ENCODE measurements at regions not wholly inside any gene's neighbourhood (a gene's known extent, or its start where the extent isn't known, plus 50 kb on each side); places are given as distances from the start of the nearest gene placed in this dataset.

DNA sequence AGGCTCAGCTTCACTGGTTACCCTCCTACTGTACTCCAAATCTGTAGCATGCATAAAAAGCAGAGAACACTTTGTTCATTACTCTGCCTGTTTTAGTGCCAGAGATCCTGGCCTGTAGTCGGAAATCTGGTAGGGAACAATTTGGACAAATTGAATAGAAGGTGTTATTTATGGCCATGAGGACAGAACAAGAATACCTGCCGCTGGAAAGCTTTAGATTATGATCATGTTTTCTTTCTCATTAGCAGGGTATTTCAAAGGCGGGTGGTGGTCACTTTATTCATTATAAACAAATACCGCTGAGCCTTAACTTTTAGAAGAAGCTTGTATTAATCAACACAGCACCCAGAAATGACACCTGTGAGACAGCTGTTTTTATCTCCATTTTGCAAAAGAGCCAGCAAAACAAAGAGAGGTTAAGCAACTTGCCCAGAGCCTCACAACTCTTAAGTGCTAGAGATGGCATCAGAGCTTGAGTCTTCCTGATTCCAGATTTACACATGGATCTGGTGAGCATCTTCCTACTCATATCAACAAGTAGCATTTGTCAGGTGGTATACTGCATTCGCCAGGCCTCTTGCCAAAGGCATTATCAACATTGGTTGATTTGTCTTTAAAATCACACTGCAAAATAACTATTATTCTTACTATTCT lies 110.5 kb downstream of the LCA5 start:
- no peaks in the 10 kb centered on the region for H4K20me1 ChIP-seq (ENCODE audit: low read length)
- POLR2A ChIA-PET (ENCODE audit: unreplicated experiment): no interaction called here
- no peaks in the 10 kb centered on the region for H3K27me3 ChIP-seq (ENCODE audit: low read length)
- H3K4me1 ChIP-seq (ENCODE audit: insufficient read depth, low read length): peaks cover 7% of the 10 kb centered on the region
- TF ChIP-seq EZH2phosphoT487 (IDR thresholded peaks at IDR 0.05; ENCODE audit: borderline replicate concordance, low read length) (no peak), EZH2 (IDR thresholded peaks at IDR 0.05; ENCODE audit: low read length, unreplicated experiment) (no peak)
- TF ChIP-seq, protein P1, sequence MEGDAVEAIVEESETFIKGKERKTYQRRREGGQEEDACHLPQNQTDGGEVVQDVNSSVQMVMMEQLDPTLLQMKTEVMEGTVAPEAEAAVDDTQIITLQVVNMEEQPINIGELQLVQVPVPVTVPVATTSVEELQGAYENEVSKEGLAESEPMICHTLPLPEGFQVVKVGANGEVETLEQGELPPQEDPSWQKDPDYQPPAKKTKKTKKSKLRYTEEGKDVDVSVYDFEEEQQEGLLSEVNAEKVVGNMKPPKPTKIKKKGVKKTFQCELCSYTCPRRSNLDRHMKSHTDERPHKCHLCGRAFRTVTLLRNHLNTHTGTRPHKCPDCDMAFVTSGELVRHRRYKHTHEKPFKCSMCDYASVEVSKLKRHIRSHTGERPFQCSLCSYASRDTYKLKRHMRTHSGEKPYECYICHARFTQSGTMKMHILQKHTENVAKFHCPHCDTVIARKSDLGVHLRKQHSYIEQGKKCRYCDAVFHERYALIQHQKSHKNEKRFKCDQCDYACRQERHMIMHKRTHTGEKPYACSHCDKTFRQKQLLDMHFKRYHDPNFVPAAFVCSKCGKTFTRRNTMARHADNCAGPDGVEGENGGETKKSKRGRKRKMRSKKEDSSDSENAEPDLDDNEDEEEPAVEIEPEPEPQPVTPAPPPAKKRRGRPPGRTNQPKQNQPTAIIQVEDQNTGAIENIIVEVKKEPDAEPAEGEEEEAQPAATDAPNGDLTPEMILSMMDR (conservative IDR thresholded peaks at IDR 0.05; ENCODE audit: low read depth, low read length): no peak
- DNase-seq (no peak), ATAC-seq (no peak)
- H3F3A ChIP-seq (ENCODE audit: low read length, unreplicated experiment): no peaks in the 10 kb centered on the region
- no peak overlapping the region for H3K4me2 ChIP-seq (ENCODE audit: low read length)
- no peak overlapping the region for H3K27ac ChIP-seq (ENCODE audit: low read length)
- H3K9ac ChIP-seq (ENCODE audit: low read length): no peak overlapping the region
- H3K9me2 ChIP-seq (replicated peaks; ENCODE audit: low read length): no peaks in the 10 kb centered on the region
- no peaks in the 10 kb centered on the region for H3K36me3 ChIP-seq (ENCODE audit: low read depth, low read length)
- no peaks in the 10 kb centered on the region for H3K9me3 ChIP-seq (ENCODE audit: low read length)
- intact Hi-C loops (cut with micrococcal nuclease): no loop called here
- no TSS peak for BruUV-seq (replicated peaks)
- no peaks in the 10 kb centered on the region for H3K79me2 ChIP-seq (ENCODE audit: low read length)
- H2AFZ ChIP-seq (ENCODE audit: low read length): no peak overlapping the region
- CTCF ChIA-PET: no interaction called here
- H3K4me3 ChIP-seq (ENCODE audit: low read length): no peak overlapping the region

DNA sequence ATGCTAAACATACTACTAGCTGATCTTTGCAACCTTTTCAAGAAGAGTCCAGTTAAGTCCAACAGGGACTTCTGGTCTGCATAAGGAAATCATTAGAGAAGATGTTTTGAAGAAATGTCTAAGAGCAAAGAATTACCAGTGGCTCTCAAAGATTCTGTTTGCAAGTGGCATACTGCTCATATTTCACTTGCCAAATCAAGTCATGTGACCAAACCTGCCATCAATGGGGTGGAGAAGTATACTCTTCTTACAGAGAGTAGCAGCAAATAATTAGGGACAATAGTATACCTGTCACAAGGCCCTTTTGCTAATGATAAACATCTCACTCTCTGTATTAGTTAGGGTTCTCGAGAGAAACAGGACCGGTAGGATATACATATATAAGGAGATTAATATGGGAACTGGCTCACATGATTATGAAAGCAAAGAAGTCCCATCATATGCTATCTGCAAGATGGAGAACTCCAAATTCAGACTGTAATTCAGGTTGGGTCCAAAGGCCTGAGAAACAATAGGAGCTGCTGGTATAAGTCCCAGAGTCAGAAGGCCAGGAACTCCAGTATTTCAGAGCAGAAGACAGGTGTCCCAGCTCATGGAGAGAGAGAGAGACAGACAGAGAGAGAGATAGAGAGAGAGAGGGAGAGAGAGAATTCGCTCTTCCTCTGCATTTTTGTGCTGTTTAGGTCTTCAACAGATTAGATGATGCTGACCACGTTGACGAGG lies 111.5 kb downstream of the LCA5 start:
- Histone ChIP-seq H3K27ac (ENCODE audit: low read length) (no peak overlapping the region), H4K20me1 (ENCODE audit: low read length) (no peaks in the 10 kb centered on the region), H3K9me2 (replicated peaks; ENCODE audit: low read length) (no peaks in the 10 kb centered on the region), H3K4me3 (ENCODE audit: low read length) (no peak overlapping the region), H3K27me3 (ENCODE audit: low read length) (no peaks in the 10 kb centered on the region), H3K9ac (ENCODE audit: low read length) (no peak overlapping the region), H3K9me3 (ENCODE audit: low read length) (no peaks in the 10 kb centered on the region), H3K36me3 (ENCODE audit: low read depth, low read length) (no peaks in the 10 kb centered on the region), H3K4me2 (ENCODE audit: low read length) (no peak overlapping the region), H3F3A (ENCODE audit: low read length, unreplicated experiment) (no peaks in the 10 kb centered on the region), H2AFZ (ENCODE audit: low read length) (no peak overlapping the region), H3K4me1 (ENCODE audit: insufficient read depth, low read length) (peaks cover 7% of the 10 kb centered on the region), H3K79me2 (ENCODE audit: low read length) (no peaks in the 10 kb centered on the region)
- POLR2A ChIA-PET (ENCODE audit: unreplicated experiment): no interaction called here
- DNase-seq: no peak
- BruUV-seq (replicated peaks): no TSS peak
- TF ChIP-seq, protein P1 (conservative IDR thresholded peaks at IDR 0.05; ENCODE audit: low read depth, low read length): no peak
- TF ChIP-seq EZH2phosphoT487 (IDR thresholded peaks at IDR 0.05; ENCODE audit: borderline replicate concordance, low read length) (no peak), EZH2 (IDR thresholded peaks at IDR 0.05; ENCODE audit: low read length, unreplicated experiment) (no peak)
- ATAC-seq: no peak
- intact Hi-C loops (cut with micrococcal nuclease): no loop called here
- CTCF ChIA-PET: no interaction called here

DNA sequence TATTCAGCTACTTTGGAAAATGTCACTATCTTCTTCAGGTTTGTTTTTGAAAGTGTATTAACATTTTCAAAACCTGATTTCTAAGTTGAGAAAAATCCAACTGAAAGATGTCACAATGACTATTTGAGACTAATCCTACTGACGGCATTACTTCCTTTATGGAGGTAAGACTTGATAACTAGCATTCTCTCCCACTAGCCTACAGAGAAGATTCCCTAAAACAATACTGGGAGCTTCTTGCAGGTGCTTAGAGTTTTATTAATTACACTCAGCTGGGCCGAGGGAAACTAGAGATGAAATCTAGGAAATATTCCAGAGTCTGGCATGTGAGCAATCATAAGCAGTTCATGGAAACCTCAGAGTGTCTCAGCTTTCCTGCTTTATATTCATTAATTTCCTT lies 114.0 kb downstream of the LCA5 start:
- Histone ChIP-seq H2AFZ (ENCODE audit: low read length) (no peak overlapping the region), H3K9me2 (replicated peaks; ENCODE audit: low read length) (no peaks in the 10 kb centered on the region), H3K4me2 (ENCODE audit: low read length) (no peak overlapping the region), H3K4me1 (ENCODE audit: insufficient read depth, low read length) (peaks cover 7% of the 10 kb centered on the region), H3K79me2 (ENCODE audit: low read length) (no peaks in the 10 kb centered on the region), H3K36me3 (ENCODE audit: low read depth, low read length) (no peaks in the 10 kb centered on the region), H3F3A (ENCODE audit: low read length, unreplicated experiment) (no peaks in the 10 kb centered on the region), H4K20me1 (ENCODE audit: low read length) (no peaks in the 10 kb centered on the region), H3K9me3 (ENCODE audit: low read length) (no peaks in the 10 kb centered on the region), H3K9ac (ENCODE audit: low read length) (no peak overlapping the region), H3K27me3 (ENCODE audit: low read length) (no peaks in the 10 kb centered on the region), H3K4me3 (ENCODE audit: low read length) (no peak overlapping the region), H3K27ac (ENCODE audit: low read length) (no peak overlapping the region)
- POLR2A ChIA-PET (ENCODE audit: unreplicated experiment): no interaction called here
- ATAC-seq (no peak), DNase-seq (no peak)
- intact Hi-C loops (cut with micrococcal nuclease): loop anchor here (5.0 kb wide), 2 partner anchors 36 to 39 kb away; no protein-coding TSS in a partner anchor
- BruUV-seq (replicated peaks): no TSS peak
- TF ChIP-seq EZH2 (IDR thresholded peaks at IDR 0.05; ENCODE audit: low read length, unreplicated experiment) (no peak), EZH2phosphoT487 (IDR thresholded peaks at IDR 0.05; ENCODE audit: borderline replicate concordance, low read length) (no peak)
- TF ChIP-seq, protein P1 (conservative IDR thresholded peaks at IDR 0.05; ENCODE audit: low read depth, low read length): no peak
- CTCF ChIA-PET: no interaction called here

All from PC-3 (cell line).